Keratinocyte (primary cell): ENCODE measurements at regions not wholly inside any gene's neighbourhood (a gene's known extent, or its start where the extent isn't known, plus 50 kb on each side); places are given as distances from the start of the nearest gene placed in this dataset.

ENCODE experiments used
- DNase-seq: peaks from one replicate; pipeline ENCODE4 v3.0.0-alpha.2; 2011; ENCODE audit warnings: low read depth, missing footprints, low spot score
- FAIRE-seq: peaks from 2 replicates; lab custom pipeline; 2011; peaks lifted over from hg19 to GRCh38; lab: Jason Lieb, UNC
- H2AFZ ChIP-seq: 2 replicates; pipeline ENCODE4 v1.6.0; 2012; ENCODE audit warnings: low read length, control low read depth, inconsistent platforms; ENCODE audit not compliant: control insufficient read depth
- H3K27ac ChIP-seq: 2 replicates; pipeline ENCODE4 v1.5.1; 2011; ENCODE audit warnings: low read length; ENCODE audit not compliant: control insufficient read depth, insufficient read depth
- H3K27me3 ChIP-seq: 3 replicates; pipeline ENCODE4 v1.6.0; 2011; ENCODE audit warnings: low read length; ENCODE audit not compliant: control insufficient read depth, insufficient read depth; ENCODE audit errors: extremely low read depth
- H3K36me3 ChIP-seq, 2 experiments: 2 replicates in 1 of 2; 3 replicates in 1 of 2; pipeline ENCODE4 v1.5.1; 2011; ENCODE audit warnings: low read length in 2 of 2, mild to moderate bottlenecking in 1 of 2; ENCODE audit not compliant: control insufficient read depth in 2 of 2, insufficient read depth in 2 of 2; ENCODE audit errors: extremely low read depth in 1 of 2
- H3K4me1 ChIP-seq: 3 replicates; pipeline ENCODE4 v1.5.1; 2011; ENCODE audit warnings: low read length; ENCODE audit not compliant: control insufficient read depth, insufficient read depth; ENCODE audit errors: extremely low read depth
- H3K4me2 ChIP-seq: 3 replicates; pipeline ENCODE4 v1.6.0; 2011; ENCODE audit warnings: low read depth, low read length; ENCODE audit not compliant: control insufficient read depth, insufficient read depth; ENCODE audit errors: extremely low read depth
- H3K4me3 ChIP-seq, 3 experiments: fragments of 200-600 bp in 1 of 3; sonication (generic) in 1 of 3; 2 replicates in 2 of 3; 3 replicates in 1 of 3; pipeline ENCODE4 v1.5.1; 2011 to 2016; ENCODE audit warnings: low read length in 3 of 3, mild to moderate bottlenecking in 3 of 3, control low read depth in 2 of 3, inconsistent platforms in 1 of 3, low read depth in 1 of 3, mixed read lengths in 1 of 3, mixed run types in 1 of 3, moderate library complexity in 1 of 3; ENCODE audit not compliant: control insufficient read depth in 2 of 3, insufficient read depth in 2 of 3; ENCODE audit errors: extremely low read depth in 1 of 3
- H3K79me2 ChIP-seq: 2 replicates; pipeline ENCODE4 v1.6.0; 2012; ENCODE audit warnings: low read length; ENCODE audit not compliant: control insufficient read depth, insufficient read depth
- H3K9ac ChIP-seq: 3 replicates; pipeline ENCODE4 v1.6.0; 2011; ENCODE audit warnings: low read length; ENCODE audit not compliant: control insufficient read depth, insufficient read depth; ENCODE audit errors: extremely low read depth
- H3K9me1 ChIP-seq: 3 replicates; pipeline ENCODE4 v1.6.0; 2011; ENCODE audit warnings: low read length; ENCODE audit not compliant: control insufficient read depth, insufficient read depth; ENCODE audit errors: extremely low read depth
- H3K9me3 ChIP-seq: 2 replicates; pipeline ENCODE4 v1.5.1; 2012; ENCODE audit warnings: low read depth, low read length; ENCODE audit not compliant: control insufficient read depth
- H4K20me1 ChIP-seq: 3 replicates; pipeline ENCODE4 v1.6.0; 2011; ENCODE audit warnings: low read length; ENCODE audit not compliant: control insufficient read depth, insufficient read depth; ENCODE audit errors: extremely low read depth
- CTCF ChIP-seq, 3 experiments: IDR thresholded peaks in 1 of 3; conservative IDR thresholded peaks in 1 of 3; optimal IDR thresholded peaks in 1 of 3; 2 replicates in 2 of 3; 3 replicates in 1 of 3; pipeline versions ENCODE3 to v1.5.1; 2011; ENCODE audit warnings: low read length in 3 of 3, mild to moderate bottlenecking in 3 of 3, moderate library complexity in 2 of 3, control low read depth in 1 of 3, inconsistent platforms in 1 of 3; ENCODE audit not compliant: insufficient read depth in 2 of 3; ENCODE audit errors: extremely low read depth in 1 of 3
- EZH2 ChIP-seq: IDR thresholded peaks from one replicate; pipeline ENCODE4 v1.6.1; 2012; ENCODE audit warnings: inconsistent platforms, mild to moderate bottlenecking, low read length, moderate library complexity
- dilution Hi-C: fragments of 300-500 bp; cut with MboI; formaldehyde crosslinking; loops from one replicate; pipeline ENCODE4 v1.7.0; 2020; ENCODE audit warnings: low sequenced_read_pairs; ENCODE audit not compliant: extremely low pct_ligation_motif_present

GRCh38 chr2:144798034-144798433 is 278.1 kb upstream of the ZEB2 start:
- H3K27me3 ChIP-seq: no peaks in the 10 kb centered on the region
- H3K79me2 ChIP-seq: no peaks in the 10 kb centered on the region
- H2AFZ ChIP-seq: no peak overlapping the region
- no peaks in the 10 kb centered on the region for H3K9me1 ChIP-seq
- H3K9ac ChIP-seq: no peak overlapping the region
- DNase-seq (no peak), FAIRE-seq (no peak)
- H3K4me2 ChIP-seq: no peak overlapping the region
- H3K4me1 ChIP-seq: peaks cover 6% of the 10 kb centered on the region
- no peak overlapping the region for H3K27ac ChIP-seq
- dilution Hi-C loops: no loop called here
- H3K4me3 ChIP-seq: no peak overlapping the region
- TF ChIP-seq CTCF (optimal IDR thresholded peaks at IDR 0.05 in 1 of 3, IDR thresholded peaks at IDR 0.05 in 1 of 3, conservative IDR thresholded peaks at IDR 0.05 in 1 of 3; ENCODE audit: extremely low read depth in 1 of 3, insufficient read depth in 2 of 3, low read length in 3 of 3) (no peak), EZH2 (no peak)
- no peaks in the 10 kb centered on the region for H4K20me1 ChIP-seq
- H3K9me3 ChIP-seq: no peaks in the 10 kb centered on the region
- H3K36me3 ChIP-seq: no peaks in the 10 kb centered on the region

DNA sequence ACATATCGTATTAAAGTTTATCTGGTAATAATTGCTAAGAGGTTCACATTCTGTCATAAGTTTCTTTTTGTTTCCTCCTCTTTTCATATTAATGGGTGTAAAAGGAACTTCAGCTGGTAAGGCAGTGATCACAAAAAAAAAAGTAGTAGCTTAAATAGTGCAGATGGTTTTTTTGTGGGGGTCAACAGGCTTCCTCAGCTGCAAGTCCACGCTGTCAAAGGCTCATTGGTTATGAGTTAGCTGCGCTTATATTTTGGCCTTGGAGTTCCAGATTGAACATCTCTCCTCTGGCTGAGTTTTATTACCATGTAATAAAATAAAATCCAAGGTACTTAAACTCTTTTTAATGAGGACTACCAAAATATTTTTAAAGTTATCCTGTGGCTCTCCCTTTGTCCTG is 277.0 kb upstream of the ZEB2 start:
- Histone ChIP-seq H3K4me3 (no peak overlapping the region), H3K27ac (no peak overlapping the region), H3K9ac (no peak overlapping the region), H3K27me3 (no peaks in the 10 kb centered on the region), H2AFZ (no peak overlapping the region), H3K4me1 (peaks cover 4% of the 10 kb centered on the region), H3K9me1 (no peaks in the 10 kb centered on the region), H3K79me2 (no peaks in the 10 kb centered on the region), H3K36me3 (no peaks in the 10 kb centered on the region), H4K20me1 (no peaks in the 10 kb centered on the region), H3K4me2 (no peak overlapping the region), H3K9me3 (no peaks in the 10 kb centered on the region)
- FAIRE-seq (no peak), DNase-seq (no peak)
- dilution Hi-C loops: no loop called here
- TF ChIP-seq EZH2: no peak
- no peak for TF ChIP-seq CTCF (optimal IDR thresholded peaks at IDR 0.05 in 1 of 3, IDR thresholded peaks at IDR 0.05 in 1 of 3, conservative IDR thresholded peaks at IDR 0.05 in 1 of 3; ENCODE audit: extremely low read depth in 1 of 3, insufficient read depth in 2 of 3, low read length in 3 of 3)
